ENCODE measurements at regions not wholly inside any gene's neighbourhood (a gene's known extent, or its start where the extent isn't known, plus 50 kb on each side); places are given as distances from the start of the nearest gene placed in this dataset.

GRCh38 chr9:567747-568305 lies 273.7 kb upstream of the DMRT1 start:
- Histone ChIP-seq H3K36me3 (no peaks in the 10 kb centered on the region), H3K4me3 (no peak overlapping the region), H3K27ac (peak overlapping the region in 5 of 8 donors; percentile 3 to 59 (median 21)), H3K27me3 (replicated peaks in 1 of 7) (no peaks in the 10 kb centered on the region), H3K4me1 (peaks cover 0 to 22% (median 14%) of the 10 kb centered on the region in 6 donors), H3K9me3 (peaks cover 0 to 4% (median 0%) of the 10 kb centered on the region in 8 donors)
- intact Hi-C loops (cut with DNase I; ENCODE audit: low total_unique reads), result no loop called here
- TF ChIP-seq CTCF (IDR thresholded peaks at IDR 0.05 in 8 of 11, conservative IDR thresholded peaks at IDR 0.05 in 3 of 11) (no peak), POLR2A (IDR thresholded peaks at IDR 0.05) (no peak), POLR2AphosphoS5 (IDR thresholded peaks at IDR 0.05) (no peak)
- WGBS, 5 donors, result 71 to 88% (median 82%) methylated on average over 3 of the region's 3 CpGs
- no peak for DNase-seq

DNA sequence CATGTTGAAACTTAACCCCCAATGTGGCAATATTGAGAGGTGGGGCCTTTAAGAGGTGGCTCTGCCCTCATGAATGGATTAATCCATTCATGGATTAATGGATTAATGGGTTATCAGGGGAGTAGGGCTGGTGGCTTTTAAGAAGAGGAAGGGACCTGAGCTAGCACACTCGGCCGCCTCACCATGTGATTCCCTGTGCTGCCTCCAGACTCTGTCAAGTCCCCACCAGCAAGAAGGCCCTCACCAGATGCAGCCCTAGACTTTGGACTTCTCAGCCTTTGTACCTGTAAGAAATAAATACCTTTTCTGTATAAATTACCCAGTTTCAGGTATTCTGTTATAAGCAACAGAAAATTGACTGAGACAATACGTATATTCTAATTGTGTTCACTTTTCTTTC lies 272.2 kb upstream of the DMRT1 start:
- 79 to 91% (median 84%) methylated on average over 3 of the region's 3 CpGs for WGBS, 5 donors
- no peak for TF ChIP-seq POLR2A (IDR thresholded peaks at IDR 0.05)
- no peak for TF ChIP-seq POLR2AphosphoS5 (IDR thresholded peaks at IDR 0.05)
- TF ChIP-seq CTCF (IDR thresholded peaks at IDR 0.05 in 8 of 11, conservative IDR thresholded peaks at IDR 0.05 in 3 of 11), result no peak
- no peaks in the 10 kb centered on the region for H3K36me3 ChIP-seq
- H3K9me3 ChIP-seq, result peaks cover 0 to 4% (median 0%) of the 10 kb centered on the region in 8 donors
- no peak for DNase-seq
- H3K4me3 ChIP-seq, result no peak overlapping the region
- H3K27ac ChIP-seq, result peak overlapping the region in 1 of 8 donors; percentile 59
- H3K27me3 ChIP-seq (replicated peaks in 1 of 7), result no peaks in the 10 kb centered on the region
- peaks cover 0 to 22% (median 14%) of the 10 kb centered on the region in 6 donors for H3K4me1 ChIP-seq
- intact Hi-C loops (cut with DNase I; ENCODE audit: low total_unique reads), result no loop called here

GRCh38 chr9:570187-570586 lies 271.3 kb upstream of the DMRT1 start:
- no peak overlapping the region for H3K27ac ChIP-seq
- intact Hi-C loops (cut with DNase I; ENCODE audit: low total_unique reads), result no loop called here
- peaks cover 0 to 22% (median 14%) of the 10 kb centered on the region in 6 donors for H3K4me1 ChIP-seq
- TF ChIP-seq POLR2A (IDR thresholded peaks at IDR 0.05), result no peak
- H3K36me3 ChIP-seq, result no peaks in the 10 kb centered on the region
- WGBS, 5 donors, result 86 to 95% (median 91%) methylated on average over 5 of the region's 5 CpGs
- no peaks in the 10 kb centered on the region for H3K27me3 ChIP-seq (replicated peaks in 1 of 7)
- no peak for DNase-seq
- H3K4me3 ChIP-seq, result no peak overlapping the region
- peaks cover 0 to 4% (median 0%) of the 10 kb centered on the region in 8 donors for H3K9me3 ChIP-seq

- Histone ChIP-seq H3K27me3 (replicated peaks in 1 of 7) (no peaks in the 10 kb centered on the region), H3K9me3 (peaks cover 0 to 2% (median 0%) of the 10 kb centered on the region in 8 donors), H3K27ac (no peak overlapping the region), H3K4me3 (no peak overlapping the region), H3K36me3 (no peaks in the 10 kb centered on the region), H3K4me1 (peaks cover 0 to 22% (median 13%) of the 10 kb centered on the region in 6 donors)
- TF ChIP-seq CTCF (IDR thresholded peaks at IDR 0.05 in 8 of 11, conservative IDR thresholded peaks at IDR 0.05 in 3 of 11), result no peak
- no peak for DNase-seq
- 58 to 82% (median 66%) methylated on average over 3 of the region's 3 CpGs for WGBS, 5 donors
- intact Hi-C loops (cut with DNase I; ENCODE audit: low total_unique reads), result no loop called here
Measured at GRCh38 chr9:571066-571465, 270.4 kb upstream of the DMRT1 start.

- 86 to 99% (median 95%) methylated on average over 2 of the region's 2 CpGs for WGBS, 5 donors
- intact Hi-C loops (cut with DNase I; ENCODE audit: low total_unique reads), result no loop called here
- no peaks in the 10 kb centered on the region for H3K27me3 ChIP-seq (replicated peaks in 1 of 7)
Measured at GRCh38 chr9:571741-572140, 269.8 kb upstream of the DMRT1 start.

More at GRCh38 chr9:571741-572140, 269.8 kb upstream of the DMRT1 start:
- DNase-seq, result no peak
- H3K36me3 ChIP-seq, result no peaks in the 10 kb centered on the region
- TF ChIP-seq POLR2A (IDR thresholded peaks at IDR 0.05), result no peak
- TF ChIP-seq CTCF (IDR thresholded peaks at IDR 0.05 in 8 of 11, conservative IDR thresholded peaks at IDR 0.05 in 3 of 11), result no peak
- no peak for TF ChIP-seq POLR2AphosphoS5 (IDR thresholded peaks at IDR 0.05)
- peaks cover 0 to 21% (median 13%) of the 10 kb centered on the region in 6 donors for H3K4me1 ChIP-seq
- no peak overlapping the region for H3K4me3 ChIP-seq
- H3K27ac ChIP-seq, result no peak overlapping the region
- H3K9me3 ChIP-seq, result no peaks in the 10 kb centered on the region
